WTC11 (cell line): ENCODE measurements at regions not wholly inside any gene's neighbourhood (a gene's known extent, or its start where the extent isn't known, plus 50 kb on each side); places are given as distances from the start of the nearest gene placed in this dataset.
A peak's percentile ranks its signal among the peaks of the same experiment; 100 is the strongest.

ENCODE experiments used
- ATAC-seq: fragments of 200-7000 bp; cut with Tn5 transposase; 2 replicates; pipeline ENCODE4 v1.10.0; 2021; ENCODE audit warnings: mild to moderate bottlenecking, moderate library complexity
- CTCF ChIA-PET: fragments of 300-600 bp; sonication (Branson Sonifier 250); formaldehyde crosslinking; loops from one replicate; lab custom pipeline; 2021; ENCODE audit warnings: antibody characterized with exemption; lab: Charles Lee
- POLR2A ChIA-PET: fragments of 350-600 bp; sonication (Branson Sonifier 250); formaldehyde crosslinking; loops from one replicate; lab custom pipeline; 2021; ENCODE audit warnings: antibody characterized with exemption; lab: Charles Lee
- DNase-seq: peaks from one replicate; pipeline ENCODE4 v3.0.0; 2021; ENCODE audit warnings: low spot score
- H3K27ac Mint-ChIP-seq: 2 replicates; pipeline ENCODE4 v1.8.0; 2021; ENCODE audit warnings: mixed read lengths
- H3K27me3 Mint-ChIP-seq: 2 replicates; pipeline ENCODE4 v1.8.0; 2021; ENCODE audit warnings: low read depth, mild to moderate bottlenecking, moderate library complexity, mixed read lengths
- H3K36me3 Mint-ChIP-seq: 2 replicates; pipeline ENCODE4 v1.8.0; 2021; ENCODE audit warnings: mixed read lengths
- H3K4me1 Mint-ChIP-seq: 2 replicates; pipeline ENCODE4 v1.8.0; 2022; ENCODE audit warnings: mixed read lengths
- H3K4me3 Mint-ChIP-seq: 2 replicates; pipeline ENCODE4 v1.8.0; 2021; ENCODE audit warnings: mild to moderate bottlenecking, moderate library complexity, mixed read lengths
- H3K9me3 Mint-ChIP-seq: 2 replicates; pipeline ENCODE4 v1.8.0; 2021; ENCODE audit warnings: mixed read lengths
- ATF6 ChIP-seq: sonication (generic); formaldehyde crosslinking; IDR thresholded peaks from 2 replicates; pipeline ENCODE4 v1.8.1; 2023; ENCODE audit warnings: mild to moderate bottlenecking, missing genetic modification reagents
- FOXJ3 ChIP-seq: sonication (generic); formaldehyde crosslinking; IDR thresholded peaks from 2 replicates; pipeline ENCODE4 v1.9.0; 2021; ENCODE audit warnings: missing genetic modification reagents, mild to moderate bottlenecking, borderline replicate concordance
- HMGA2 ChIP-seq: fragments of 250-450 bp; sonication (Bioruptor Pico); IDR thresholded peaks from 2 replicates; pipeline ENCODE4 v1.4.0; 2021; ENCODE audit warnings: mild to moderate bottlenecking, moderate library complexity
- IRF1 ChIP-seq: sonication (generic); formaldehyde crosslinking; IDR thresholded peaks from 2 replicates; pipeline ENCODE4 v1.8.0; 2023; ENCODE audit warnings: missing genetic modification reagents
- JUN ChIP-seq: sonication (generic); formaldehyde crosslinking; IDR thresholded peaks from 2 replicates; pipeline ENCODE4 v1.8.0; 2023; ENCODE audit warnings: mild to moderate bottlenecking, missing genetic modification reagents
- MLX ChIP-seq: sonication (generic); formaldehyde crosslinking; IDR thresholded peaks from 2 replicates; pipeline ENCODE4 v1.8.1; 2023; ENCODE audit warnings: mild to moderate bottlenecking, missing genetic modification reagents, moderate library complexity
- MYBL2 ChIP-seq: sonication (generic); formaldehyde crosslinking; IDR thresholded peaks from 2 replicates; pipeline ENCODE4 v1.8.1; 2023; ENCODE audit warnings: mild to moderate bottlenecking, moderate library complexity, missing genetic modification reagents
- NFYB ChIP-seq: sonication (generic); formaldehyde crosslinking; conservative IDR thresholded peaks from 2 replicates; pipeline ENCODE4 v1.8.0; 2022; ENCODE audit warnings: low read depth, missing genetic modification reagents
- NR1H2 ChIP-seq: sonication (generic); formaldehyde crosslinking; IDR thresholded peaks from 2 replicates; pipeline ENCODE4 v1.9.0; 2021; ENCODE audit warnings: mild to moderate bottlenecking, moderate library complexity, missing genetic modification reagents
- NR3C1 ChIP-seq: sonication (generic); formaldehyde crosslinking; conservative IDR thresholded peaks from 2 replicates; pipeline ENCODE4 v1.8.1; 2023; ENCODE audit warnings: low read depth, mild to moderate bottlenecking, missing genetic modification reagents
- OVOL2 ChIP-seq: fragments of 250-450 bp; sonication (Bioruptor Pico); IDR thresholded peaks from 2 replicates; pipeline ENCODE4 v1.9.0; 2021; ENCODE audit warnings: mild to moderate bottlenecking, borderline replicate concordance
- PRRX2 ChIP-seq: fragments of 250-450 bp; sonication (Bioruptor Pico); IDR thresholded peaks from 2 replicates; pipeline ENCODE4 v1.8.0; 2021; ENCODE audit warnings: mild to moderate bottlenecking
- SOX15 ChIP-seq: fragments of 250-450 bp; sonication (Bioruptor Pico); IDR thresholded peaks from 2 replicates; pipeline ENCODE4 v1.9.0; 2021; ENCODE audit warnings: mild to moderate bottlenecking
- TEAD4 ChIP-seq: sonication (generic); formaldehyde crosslinking; IDR thresholded peaks from 2 replicates; pipeline ENCODE4 v1.8.0; 2022; ENCODE audit warnings: mild to moderate bottlenecking, missing genetic modification reagents
- ZBTB21 ChIP-seq: sonication (generic); formaldehyde crosslinking; IDR thresholded peaks from 2 replicates; pipeline ENCODE4 v1.8.1; 2023; ENCODE audit warnings: mild to moderate bottlenecking, missing genetic modification reagents, borderline replicate concordance
- ZNF232 ChIP-seq: sonication (generic); formaldehyde crosslinking; IDR thresholded peaks from 2 replicates; pipeline ENCODE4 v1.8.0; 2022; ENCODE audit warnings: mild to moderate bottlenecking, missing genetic modification reagents
- ZNF396 ChIP-seq: fragments of 250-450 bp; sonication (Bioruptor Pico); IDR thresholded peaks from 2 replicates; pipeline ENCODE4 v1.8.0; 2021; ENCODE audit warnings: mild to moderate bottlenecking, moderate library complexity, borderline replicate concordance
- ZNF416 ChIP-seq: fragments of 250-450 bp; sonication (Bioruptor Pico); IDR thresholded peaks from 2 replicates; pipeline ENCODE4 v1.9.0; 2021; ENCODE audit warnings: mild to moderate bottlenecking, inconsistent platforms
- ZNF512 ChIP-seq: sonication (generic); formaldehyde crosslinking; IDR thresholded peaks from 2 replicates; pipeline ENCODE4 v1.8.1; 2022; ENCODE audit warnings: missing genetic modification reagents, borderline replicate concordance
- ZNF671 ChIP-seq: fragments of 250-450 bp; sonication (Bioruptor Pico); IDR thresholded peaks from 2 replicates; pipeline ENCODE4 v1.8.0; 2021; ENCODE audit warnings: mild to moderate bottlenecking
- ZSCAN18 ChIP-seq: fragments of 250-450 bp; sonication (Bioruptor Pico); IDR thresholded peaks from 2 replicates; pipeline ENCODE4 v2.1.2; 2022; ENCODE audit warnings: mild to moderate bottlenecking, moderate library complexity

- TF ChIP-seq TEAD4 (CRISPR knock-in tag) = no peak
- no peak for TF ChIP-seq IRF1 (CRISPR knock-in tag)
- no peak for TF ChIP-seq FOXJ3 (CRISPR knock-in tag)
Observed at GRCh38 chr3:26474706-26475105, 147.9 kb upstream of the LRRC3B start (continued).

- TF ChIP-seq ZSCAN18 (CRISPR knock-in tag) (no peak), NR3C1 (no peak), PRRX2 (CRISPR knock-in tag) (no peak)
- TF ChIP-seq, all 79 proteins: peak for 0
- H3K4me1 Mint-ChIP-seq = no peaks in the 10 kb centered on the region
Observed at GRCh38 chr3:26480377-26480776, 142.2 kb upstream of the LRRC3B start.

GRCh38 chr3:26484140-26484539 lies 138.4 kb upstream of the LRRC3B start:
- no peaks in the 10 kb centered on the region for H3K27me3 Mint-ChIP-seq
- no peak overlapping the region for H3K4me3 Mint-ChIP-seq
- DNase-seq (peak; percentile 41), ATAC-seq (peak; percentile 100)
- no peaks in the 10 kb centered on the region for H3K36me3 Mint-ChIP-seq
- CTCF ChIA-PET = no interaction called here
- peaks cover 8% of the 10 kb centered on the region for H3K9me3 Mint-ChIP-seq
- POLR2A ChIA-PET = no interaction called here
- H3K27ac Mint-ChIP-seq = peak overlapping the region; percentile 61; the same call in 1 of the 2 replicates
- no peaks in the 10 kb centered on the region for H3K4me1 Mint-ChIP-seq
- TF ChIP-seq IRF1 (CRISPR knock-in tag) (no peak), MYBL2 (CRISPR knock-in tag) (no peak)

More at GRCh38 chr3:26480377-26480776, 142.2 kb upstream of the LRRC3B start:
- ChIA-PET CTCF (no interaction called here), POLR2A (no interaction called here)
- ATAC-seq (no peak), DNase-seq (no peak)
- Mint-ChIP-seq H3K27me3 (no peaks in the 10 kb centered on the region), H3K27ac (no peak overlapping the region), H3K9me3 (peaks cover 8% of the 10 kb centered on the region), H3K4me3 (no peak overlapping the region), H3K36me3 (no peaks in the 10 kb centered on the region)

- no peak for DNase-seq
- no peak overlapping the region for H3K27ac Mint-ChIP-seq
- H3K4me1 Mint-ChIP-seq = no peaks in the 10 kb centered on the region
- no peak overlapping the region for H3K4me3 Mint-ChIP-seq
- TF ChIP-seq JUN (CRISPR knock-in tag) = no peak
- TF ChIP-seq PRRX2 (CRISPR knock-in tag) = no peak
- TF ChIP-seq ZBTB21 (CRISPR knock-in tag) = no peak
- H3K9me3 Mint-ChIP-seq = peaks cover under 1% of the 10 kb centered on the region
- ChIA-PET POLR2A (no interaction called here), CTCF (no interaction called here)
- no peak for ATAC-seq
- no peaks in the 10 kb centered on the region for H3K36me3 Mint-ChIP-seq
- no peaks in the 10 kb centered on the region for H3K27me3 Mint-ChIP-seq
Observed at GRCh38 chr3:26498271-26498670, 124.3 kb upstream of the LRRC3B start.

GRCh38 chr3:26505399-26505798 lies 117.2 kb upstream of the LRRC3B start:
- Mint-ChIP-seq H3K36me3 (no peaks in the 10 kb centered on the region), H3K4me3 (no peak overlapping the region), H3K27me3 (no peaks in the 10 kb centered on the region), H3K4me1 (peaks cover 3% of the 10 kb centered on the region; the same call in 1 of the 2 replicates), H3K27ac (no peak overlapping the region), H3K9me3 (peaks cover 6% of the 10 kb centered on the region)
- DNase-seq = no peak
- ChIA-PET CTCF (interaction anchor here (1.0 to 1.1 kb wide), 2 partner anchors 723 to 749 kb away, joined by 3 to 4 read pairs; no protein-coding TSS in a partner anchor), POLR2A (interaction anchor here (0.7 kb wide), 1 partner anchor 1050 kb away, joined by 3 read pairs; no protein-coding TSS in a partner anchor)
- ATAC-seq = no peak
- TF ChIP-seq ZNF512 (CRISPR knock-in tag) = no peak
- no peak for TF ChIP-seq SOX15 (CRISPR knock-in tag)
- no peak for TF ChIP-seq NFYB (CRISPR knock-in tag)
- TF ChIP-seq OVOL2 = no peak
- TF ChIP-seq ATF6 (CRISPR knock-in tag) = no peak
- no peak for TF ChIP-seq NR3C1
- TF ChIP-seq ZNF232 = no peak
- TF ChIP-seq HMGA2 (CRISPR knock-in tag) = no peak
- no peak for TF ChIP-seq NR1H2
- no peak for TF ChIP-seq ZNF396 (CRISPR knock-in tag)
- no peak for TF ChIP-seq ZNF671 (CRISPR knock-in tag)
- TF ChIP-seq ZNF416 (CRISPR knock-in tag) = no peak
- no peak for TF ChIP-seq FOXJ3 (CRISPR knock-in tag)
- no peak for TF ChIP-seq MLX (CRISPR knock-in tag)
